ENCODE measurements at regions not wholly inside any gene's neighbourhood (a gene's known extent, or its start where the extent isn't known, plus 50 kb on each side); places are given as distances from the start of the nearest gene placed in this dataset.
"Not testable (repeated sequence)": the region's sequence is repeated elsewhere in the genome, so short reads cannot be mapped to it uniquely, and the experiment has no call there.

- H3K27me3 ChIP-seq (replicated peaks in 1 of 2; ENCODE audit: control insufficient read depth in 2 of 2, insufficient read depth in 2 of 2, low read length in 1 of 2); SMC1A ChIA-PET (ENCODE audit: uncharacterized antibody, unreplicated experiment); H3K9me3 ChIP-seq (replicated peaks; ENCODE audit: control insufficient read depth, insufficient read depth, low read length); ATAC-seq; H4K20me1 ChIP-seq (ENCODE audit: control insufficient read depth, insufficient read depth); H3K4me2 ChIP-seq (ENCODE audit: control insufficient read depth, insufficient read depth); H3K27ac ChIP-seq (ENCODE audit: control insufficient read depth, insufficient read depth); CTCF ChIA-PET; intact Hi-C loops (cut with micrococcal nuclease; ENCODE audit: unreplicated experiment); RAD21 ChIA-PET (ENCODE audit: unreplicated experiment); POLR2A ChIA-PET; DNase-seq (ENCODE audit: low read depth, low spot score); in situ Hi-C loops (cut with MboI); H3K79me2 ChIP-seq (ENCODE audit: control insufficient read depth, insufficient read depth, low read length); FAIRE-seq; H2AFZ ChIP-seq (ENCODE audit: control insufficient read depth, low read depth, low read length); H3K9ac ChIP-seq (ENCODE audit: control insufficient read depth, insufficient read depth, low read length); H3K36me3 ChIP-seq (ENCODE audit: control insufficient read depth in 2 of 2, insufficient read depth in 2 of 2, low read length in 1 of 2); H3K4me1 ChIP-seq (ENCODE audit: control insufficient read depth, insufficient read depth, low read length); BruUV-seq (replicated peaks); H3K4me3 ChIP-seq: not testable (repeated sequence)
- WGBS (ENCODE audit: insufficient coverage, insufficient replicate concordance, low lambda C conversion rate, missing lambda C conversion rate) = 19% methylated on average over 2 of the region's 2 CpGs
Measured at GRCh38 chr2:89935436-89935835, 1244.0 kb downstream of the RPIA start.

- RAD21 ChIA-PET (ENCODE audit: unreplicated experiment) = not testable (repeated sequence)
- WGBS (ENCODE audit: insufficient coverage, insufficient replicate concordance, low lambda C conversion rate, missing lambda C conversion rate) = 50% methylated on average over 1 of the region's 2 CpGs
Measured at GRCh38 chr2:89936011-89936410, 1244.5 kb downstream of the RPIA start.

GRCh38 chr2:89936559-89936958 is 1245.1 kb downstream of the RPIA start:
- RAD21 ChIA-PET (ENCODE audit: unreplicated experiment); BruUV-seq (replicated peaks); CTCF ChIA-PET; in situ Hi-C loops (cut with MboI); H3K27me3 ChIP-seq (replicated peaks in 1 of 2; ENCODE audit: control insufficient read depth in 2 of 2, insufficient read depth in 2 of 2, low read length in 1 of 2); H3K4me3 ChIP-seq; SMC1A ChIA-PET (ENCODE audit: uncharacterized antibody, unreplicated experiment); FAIRE-seq; H3K9ac ChIP-seq (ENCODE audit: control insufficient read depth, insufficient read depth, low read length); H3K4me1 ChIP-seq (ENCODE audit: control insufficient read depth, insufficient read depth, low read length); H4K20me1 ChIP-seq (ENCODE audit: control insufficient read depth, insufficient read depth); H2AFZ ChIP-seq (ENCODE audit: control insufficient read depth, low read depth, low read length); H3K36me3 ChIP-seq (ENCODE audit: control insufficient read depth in 2 of 2, insufficient read depth in 2 of 2, low read length in 1 of 2); POLR2A ChIA-PET; DNase-seq (ENCODE audit: low read depth, low spot score); H3K27ac ChIP-seq (ENCODE audit: control insufficient read depth, insufficient read depth); H3K9me3 ChIP-seq (replicated peaks; ENCODE audit: control insufficient read depth, insufficient read depth, low read length); intact Hi-C loops (cut with micrococcal nuclease; ENCODE audit: unreplicated experiment); H3K4me2 ChIP-seq (ENCODE audit: control insufficient read depth, insufficient read depth); ATAC-seq; H3K79me2 ChIP-seq (ENCODE audit: control insufficient read depth, insufficient read depth, low read length): not testable (repeated sequence)

More at GRCh38 chr2:89936011-89936410, 1244.5 kb downstream of the RPIA start:
- H3K9me3 ChIP-seq (replicated peaks; ENCODE audit: control insufficient read depth, insufficient read depth, low read length); DNase-seq (ENCODE audit: low read depth, low spot score); H3K4me3 ChIP-seq; ATAC-seq; CTCF ChIA-PET; H4K20me1 ChIP-seq (ENCODE audit: control insufficient read depth, insufficient read depth); in situ Hi-C loops (cut with MboI); H3K4me2 ChIP-seq (ENCODE audit: control insufficient read depth, insufficient read depth); H3K27me3 ChIP-seq (replicated peaks in 1 of 2; ENCODE audit: control insufficient read depth in 2 of 2, insufficient read depth in 2 of 2, low read length in 1 of 2); SMC1A ChIA-PET (ENCODE audit: uncharacterized antibody, unreplicated experiment); H3K9ac ChIP-seq (ENCODE audit: control insufficient read depth, insufficient read depth, low read length); H3K27ac ChIP-seq (ENCODE audit: control insufficient read depth, insufficient read depth); intact Hi-C loops (cut with micrococcal nuclease; ENCODE audit: unreplicated experiment); H3K79me2 ChIP-seq (ENCODE audit: control insufficient read depth, insufficient read depth, low read length); H3K4me1 ChIP-seq (ENCODE audit: control insufficient read depth, insufficient read depth, low read length); BruUV-seq (replicated peaks); POLR2A ChIA-PET; H2AFZ ChIP-seq (ENCODE audit: control insufficient read depth, low read depth, low read length); H3K36me3 ChIP-seq (ENCODE audit: control insufficient read depth in 2 of 2, insufficient read depth in 2 of 2, low read length in 1 of 2): not testable (repeated sequence)
- peak; percentile 93 for FAIRE-seq

Measured in GM12878 (cell line).